HG02884 (cell line): ENCODE measurements at regions not wholly inside any gene's neighbourhood (a gene's known extent, or its start where the extent isn't known, plus 50 kb on each side); places are given as distances from the start of the nearest gene placed in this dataset.

ENCODE experiments used
- ATAC-seq: cut with Tn5 transposase; IDR thresholded peaks from one replicate; pipeline ENCODE4 v1.9.1; 2021; ENCODE audit warnings: mild to moderate bottlenecking, moderate library complexity; ENCODE audit not compliant: unreplicated experiment

GRCh38 chr9:28883234-28883633 is 1310.0 kb upstream of the C9orf72 start:
- no peak for ATAC-seq

DNA sequence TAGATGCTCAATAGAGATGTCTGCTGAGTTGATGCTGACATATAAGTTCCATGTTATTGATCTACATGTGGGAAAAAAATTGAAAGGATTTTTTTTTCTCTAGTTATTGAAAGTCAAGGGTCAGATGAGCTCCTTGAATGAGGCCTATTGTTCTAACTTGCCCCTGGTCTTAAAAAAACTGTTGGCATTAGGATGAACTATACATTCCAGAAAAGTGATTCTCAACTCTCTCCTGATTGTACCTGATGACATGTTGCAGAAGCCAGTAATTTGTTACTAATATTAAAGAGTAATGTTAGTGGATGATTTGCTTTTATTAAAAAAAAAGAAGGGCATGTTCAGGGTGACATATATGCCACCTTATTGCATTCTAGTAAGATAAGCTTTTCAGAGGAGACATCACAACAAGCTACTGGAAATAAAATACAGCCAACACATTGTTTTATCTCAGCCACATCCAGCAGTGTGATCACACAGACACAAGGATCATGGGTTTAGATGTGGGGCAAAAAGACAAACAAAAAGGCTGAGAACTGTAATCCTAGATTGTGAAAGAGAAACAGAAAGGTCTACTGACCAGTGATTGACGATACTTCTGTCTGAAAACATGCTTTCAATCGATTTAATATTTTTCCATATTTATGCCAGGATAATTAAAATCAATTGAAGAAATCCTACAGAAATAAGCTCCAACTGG is 1314.1 kb upstream of the C9orf72 start:
- no peak for ATAC-seq

DNA sequence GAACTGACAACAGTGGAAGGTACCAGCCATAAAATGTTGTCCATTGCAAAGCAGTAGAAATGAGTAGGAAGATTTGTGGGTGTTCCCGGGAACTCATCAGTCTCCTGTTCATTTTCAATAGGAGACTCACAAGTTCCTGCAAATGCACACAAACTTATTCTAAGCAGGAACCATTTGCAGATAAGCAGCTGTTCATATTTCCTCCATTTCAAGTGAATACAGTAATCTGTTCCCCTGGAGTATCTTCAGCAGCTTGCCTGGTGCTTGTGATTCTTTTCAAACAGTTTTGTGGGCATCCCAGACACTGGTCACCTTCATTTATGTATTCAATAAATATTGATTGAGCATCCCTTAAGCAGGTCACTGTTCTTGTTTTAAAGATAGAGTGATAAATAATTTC is 1315.5 kb upstream of the C9orf72 start:
- no peak for ATAC-seq

DNA sequence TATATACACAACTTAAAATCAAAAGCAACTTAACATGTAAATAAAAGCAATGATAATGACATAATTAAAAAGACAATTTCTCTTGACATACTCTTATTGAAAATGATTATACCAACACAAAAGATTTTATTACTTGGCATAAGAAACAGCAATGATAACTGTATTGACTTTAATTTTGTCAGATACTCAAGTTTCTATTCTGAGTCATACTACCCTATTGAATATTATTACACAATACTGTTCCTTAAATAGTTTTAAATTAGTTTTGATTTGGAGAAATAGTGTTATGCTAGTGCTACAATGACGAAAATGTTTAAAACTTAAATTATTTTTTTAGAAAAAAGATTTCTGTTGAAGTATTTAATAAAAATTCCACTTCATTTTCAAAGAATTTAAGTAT is 1319.3 kb upstream of the C9orf72 start:
- no peak for ATAC-seq

- ATAC-seq, result no peak
Measured at GRCh38 chr9:28899267-28899666, 1326.0 kb upstream of the C9orf72 start.

- ATAC-seq, result no peak
Measured at GRCh38 chr9:28899926-28900325, 1326.6 kb upstream of the C9orf72 start.

- ATAC-seq, result no peak
Measured at GRCh38 chr9:28900406-28900805, 1327.1 kb upstream of the C9orf72 start.

DNA sequence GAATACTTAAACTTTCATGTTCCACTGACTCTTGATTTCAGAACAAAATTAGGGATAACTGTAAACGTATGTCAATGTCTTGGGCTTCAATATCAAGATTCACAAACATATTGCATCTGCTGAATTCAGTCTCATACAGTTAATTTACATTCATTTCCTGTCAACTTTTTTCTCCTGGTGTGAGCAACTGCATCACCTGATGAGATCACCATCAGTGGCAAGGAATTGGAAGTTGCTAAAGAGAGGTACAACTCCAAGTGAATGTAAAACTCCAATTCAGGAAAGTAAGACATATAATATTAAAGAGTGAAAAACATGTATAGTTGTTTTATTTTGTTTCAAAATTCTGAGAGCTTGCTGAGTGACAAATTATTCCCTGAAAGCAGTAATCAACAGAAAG is 1336.2 kb upstream of the C9orf72 start:
- no peak for ATAC-seq

GRCh38 chr9:28912621-28913020 is 1339.3 kb upstream of the C9orf72 start:
- no peak for ATAC-seq

DNA sequence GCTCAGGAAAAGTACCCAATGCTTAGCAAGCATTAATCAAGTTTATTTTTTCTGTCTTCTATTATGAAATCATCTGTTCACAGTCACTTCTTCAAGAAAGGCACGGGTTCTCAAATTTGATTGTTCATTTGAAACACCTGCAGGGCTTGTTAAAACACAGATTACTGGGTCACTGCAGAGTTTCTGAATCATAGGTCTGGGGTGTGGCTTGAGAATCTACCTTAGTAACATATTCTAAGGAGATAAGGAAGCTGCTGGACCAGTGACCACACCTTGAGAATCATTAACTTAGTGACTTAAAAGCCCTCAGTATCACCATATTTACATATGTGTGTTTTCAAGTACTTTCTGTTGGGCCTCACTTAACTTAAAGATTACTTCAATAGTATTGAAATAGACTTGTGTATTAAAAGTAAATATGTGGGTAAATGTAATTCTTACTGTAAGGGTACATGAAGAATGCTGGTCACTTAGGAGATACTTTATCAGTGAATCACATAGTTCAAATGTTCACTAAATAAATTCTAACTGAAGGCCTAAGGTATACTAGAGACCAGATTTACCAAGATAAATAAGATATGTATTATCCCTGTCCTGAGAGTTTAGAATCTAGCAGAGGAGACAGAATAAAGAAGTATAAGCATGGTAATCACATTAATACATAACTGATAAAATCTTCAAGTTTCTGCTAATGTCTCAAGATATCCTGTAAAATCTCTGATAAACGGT is 1342.1 kb upstream of the C9orf72 start:
- no peak for ATAC-seq

DNA sequence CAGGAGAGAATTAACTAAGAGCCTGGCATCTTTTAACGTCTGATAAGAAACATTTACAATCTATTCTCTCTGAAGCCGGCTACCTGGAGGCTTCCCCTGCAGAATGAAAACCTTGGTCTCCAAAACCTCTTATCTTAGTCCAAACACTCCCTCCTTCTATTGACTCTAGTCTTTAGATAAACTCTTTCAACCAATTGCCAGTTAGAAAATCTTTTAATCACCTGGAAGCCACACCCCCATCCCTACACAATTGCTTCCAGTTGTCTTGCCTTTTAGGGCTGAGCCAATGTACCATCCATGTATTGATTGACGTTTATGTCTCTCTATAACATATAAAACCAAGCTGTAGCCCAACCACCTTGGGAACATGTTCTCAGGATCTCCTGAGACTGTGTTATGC is 1343.1 kb upstream of the C9orf72 start:
- ATAC-seq, result no peak

DNA sequence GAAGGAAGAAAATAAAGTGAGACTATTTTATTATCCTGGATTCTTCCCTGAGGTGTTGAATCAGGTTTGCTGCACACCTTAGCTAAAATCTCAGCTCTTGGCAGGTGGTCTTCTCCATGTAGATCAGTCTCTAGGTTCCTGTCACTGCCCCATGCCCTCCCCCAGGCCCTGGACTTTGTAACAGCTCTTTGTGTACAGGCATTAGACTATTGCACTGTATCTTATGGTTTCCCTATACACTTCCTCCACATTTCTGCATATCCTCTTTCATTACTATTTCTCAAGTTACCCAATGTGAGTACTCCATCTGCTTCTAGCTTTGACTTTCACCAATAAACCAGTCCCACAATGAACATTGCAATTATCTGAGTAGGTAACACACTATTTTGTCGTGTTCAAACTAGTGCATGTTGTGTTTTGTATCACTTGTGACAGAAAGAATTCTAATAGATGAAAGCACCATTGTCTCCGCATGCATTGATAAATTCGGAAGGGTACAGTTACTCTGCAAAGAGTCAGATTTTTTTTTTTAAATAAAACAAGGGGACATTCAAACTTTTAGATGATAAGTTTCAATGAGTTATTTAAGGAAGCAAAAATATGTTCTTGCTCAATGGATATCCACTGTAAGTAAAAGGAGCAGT is 1348.7 kb upstream of the C9orf72 start:
- no peak for ATAC-seq

GRCh38 chr9:28922891-28923290 is 1349.6 kb upstream of the C9orf72 start:
- no peak for ATAC-seq

- no peak for ATAC-seq
Measured at GRCh38 chr9:28923351-28923750, 1350.1 kb upstream of the C9orf72 start.

DNA sequence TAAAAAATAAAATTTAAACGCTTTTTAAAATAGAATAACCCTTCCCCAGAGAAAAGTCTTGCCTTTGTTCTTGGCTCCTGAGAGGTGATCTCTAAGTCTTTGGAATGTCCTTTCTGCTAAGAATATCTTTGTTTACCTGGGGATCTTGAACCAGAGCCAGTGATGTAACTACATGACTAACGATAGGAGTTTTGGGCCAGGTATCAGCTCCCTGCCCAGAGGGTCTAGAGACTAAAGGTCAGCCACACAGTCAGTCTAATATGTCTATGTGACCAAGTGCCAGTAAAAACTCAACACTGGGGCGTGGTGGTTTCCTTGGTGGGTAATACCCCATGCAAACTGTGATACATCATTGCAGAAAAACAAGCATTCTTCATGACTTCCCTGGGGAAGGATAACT is 1351.9 kb upstream of the C9orf72 start:
- no peak for ATAC-seq

- ATAC-seq, result no peak
Measured at GRCh38 chr9:28926306-28926705, 1353.0 kb upstream of the C9orf72 start.

DNA sequence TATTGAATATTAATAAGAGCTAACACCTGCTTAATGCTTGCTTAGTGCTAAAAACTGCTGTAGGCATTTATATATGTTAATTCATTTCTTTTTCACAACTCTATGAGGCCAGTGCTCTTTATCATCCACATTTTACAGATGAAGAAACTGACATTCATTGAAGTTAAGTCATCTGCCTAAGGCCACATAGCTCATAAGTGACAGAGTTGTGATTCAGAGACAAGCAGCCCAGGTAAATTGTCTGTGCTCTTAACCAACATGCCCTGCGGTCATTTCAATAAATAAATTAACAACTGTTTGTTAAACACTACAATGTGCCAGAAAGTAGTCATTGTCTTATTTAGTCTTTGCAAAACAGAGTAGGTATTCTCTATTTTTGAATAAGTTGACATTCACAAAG is 1354.4 kb upstream of the C9orf72 start:
- no peak for ATAC-seq

DNA sequence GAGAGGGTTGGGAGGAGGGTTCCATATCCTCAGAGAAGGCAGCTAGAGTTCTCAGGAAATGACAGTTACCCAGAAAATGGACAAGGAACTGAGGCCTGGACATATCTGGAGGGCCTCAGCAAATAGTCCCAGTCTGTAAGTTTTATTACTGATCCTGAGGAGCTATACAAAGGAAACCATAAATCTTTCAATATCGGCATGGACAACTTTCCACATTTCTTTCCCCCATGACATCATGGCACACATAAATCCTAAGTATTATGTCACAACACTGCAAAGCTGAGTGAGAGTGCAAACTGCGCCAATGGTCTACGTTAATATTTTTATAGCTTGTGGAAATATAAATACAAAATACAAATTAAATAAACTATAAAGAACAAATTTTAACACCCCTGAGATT is 1356.2 kb upstream of the C9orf72 start:
- ATAC-seq, result no peak

DNA sequence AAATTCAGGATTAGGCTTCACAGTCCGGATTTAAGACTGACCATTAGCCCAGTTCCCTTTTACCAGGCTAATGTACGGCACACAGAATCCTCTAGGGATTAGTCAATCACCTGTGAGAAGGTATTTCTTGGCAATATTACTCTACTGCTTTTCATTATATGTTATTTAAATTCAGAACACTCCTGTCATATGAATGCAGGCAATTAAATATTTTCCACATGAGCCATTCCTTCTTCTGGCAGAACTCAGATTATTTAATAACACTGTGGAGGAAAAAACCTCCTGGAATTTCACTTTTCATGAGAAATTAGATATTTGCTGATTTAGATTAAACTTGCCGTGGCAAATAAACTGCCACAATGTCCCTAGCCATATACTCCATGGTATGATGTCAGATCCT is 1357.5 kb upstream of the C9orf72 start:
- ATAC-seq, result no peak

DNA sequence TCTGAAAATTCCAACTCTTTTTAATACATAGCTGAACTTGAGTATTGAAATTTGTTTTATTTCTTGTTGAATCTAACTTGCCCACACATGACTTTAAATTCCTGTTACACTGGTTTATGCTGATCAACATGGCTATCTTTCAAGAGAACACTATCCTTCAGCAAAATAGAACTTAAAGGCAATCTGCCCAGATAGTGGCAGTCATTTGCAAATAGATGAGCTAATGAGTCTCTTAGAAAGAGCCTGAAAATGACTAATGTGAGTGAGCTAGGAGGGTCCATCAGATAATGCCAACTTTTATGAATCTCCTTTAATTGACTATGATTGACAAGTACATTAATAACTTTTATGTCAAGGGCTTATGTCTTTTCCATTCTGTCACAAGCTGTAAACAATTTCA is 1360.8 kb upstream of the C9orf72 start:
- ATAC-seq, result no peak

DNA sequence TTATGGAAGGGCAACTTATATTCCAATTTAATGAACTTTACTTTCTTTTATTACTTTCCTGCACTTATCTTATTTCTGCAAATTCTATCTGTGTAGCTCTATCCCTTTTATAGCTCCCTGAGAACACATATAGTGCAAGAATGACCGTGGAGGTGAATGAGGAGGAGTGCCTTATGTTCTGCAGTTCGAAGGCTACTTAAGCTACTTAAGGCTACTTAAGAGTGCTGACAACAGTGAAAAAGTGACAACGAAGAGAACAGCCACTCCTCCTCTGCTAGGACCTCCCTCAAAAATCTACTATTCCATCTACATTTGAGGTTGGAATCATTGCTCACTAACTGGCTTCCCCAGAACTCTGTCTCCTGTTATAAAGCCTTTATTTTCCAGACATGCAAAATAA is 1365.7 kb upstream of the C9orf72 start:
- no peak for ATAC-seq

GRCh38 chr9:28941856-28942255 is 1368.6 kb upstream of the C9orf72 start:
- no peak for ATAC-seq
